CD4-positive, CD25-positive, alpha-beta regulatory T cell (primary cell): ENCODE measurements at regions not wholly inside any gene's neighbourhood (a gene's known extent, or its start where the extent isn't known, plus 50 kb on each side); places are given as distances from the start of the nearest gene placed in this dataset.

ENCODE experiments used
- ATAC-seq, 2 donors: fragments of 150-1000 bp; cut with Tn5 transposase; one replicate each; pipeline ENCODE4 v1.10.0; 2021; ENCODE audit warnings: low read depth in 2 of 2, moderate number of reproducible peaks in 2 of 2, moderate library complexity in 1 of 2
- DNase-seq, 3 donors: peaks; one replicate each; pipeline versions ENCODE4 v3.0.0 to v3.0.0-alpha.2; 2012 to 2022; ENCODE audit warnings: mixed read lengths in 1 of 3
- H3K27ac ChIP-seq: one replicate; pipeline ENCODE4 v1.7.0; 2013; ENCODE audit warnings: mild to moderate bottlenecking, low read length; ENCODE audit not compliant: insufficient read depth, poor library complexity, severe bottlenecking
- H3K27me3 ChIP-seq: one replicate; pipeline ENCODE4 v1.7.0; 2013; ENCODE audit warnings: low read length; ENCODE audit not compliant: control insufficient read depth, insufficient read depth
- H3K36me3 ChIP-seq: one replicate; pipeline ENCODE4 v1.7.0; 2013; ENCODE audit warnings: mild to moderate bottlenecking, low read length, moderate library complexity; ENCODE audit not compliant: control insufficient read depth, insufficient read depth
- H3K4me1 ChIP-seq: 2 replicates; pipeline ENCODE4 v1.7.0; 2013; ENCODE audit warnings: mild to moderate bottlenecking, low read length; ENCODE audit not compliant: insufficient read depth, control insufficient read depth, poor library complexity, severe bottlenecking
- H3K4me3 ChIP-seq: one replicate; pipeline ENCODE4 v1.7.0; 2013; ENCODE audit warnings: low read depth, mild to moderate bottlenecking, low read length, moderate library complexity
- H3K9me3 ChIP-seq, 2 experiments: 1 replicate in 1 of 2; 2 replicates in 1 of 2; pipeline ENCODE4 v1.7.0; 2013; ENCODE audit warnings: low read length in 2 of 2, mild to moderate bottlenecking in 1 of 2, moderate library complexity in 1 of 2; ENCODE audit not compliant: control insufficient read depth in 2 of 2
- H3K27ac Mint-ChIP-seq, 3 donors: one replicate each; pipeline ENCODE4 v1.8.0; 2020 to 2022; ENCODE audit warnings: mild to moderate bottlenecking in 3 of 3, mixed read lengths in 3 of 3, moderate library complexity in 2 of 3
- H3K27me3 Mint-ChIP-seq: one replicate; pipeline ENCODE4 v1.8.0; 2022; ENCODE audit warnings: mild to moderate bottlenecking, mixed read lengths
- H3K36me3 Mint-ChIP-seq: one replicate; pipeline ENCODE4 v1.8.0; 2020; ENCODE audit warnings: mixed read lengths
- H3K4me1 Mint-ChIP-seq, 4 donors: one replicate each; pipeline ENCODE4 v1.8.0; 2020 to 2022; ENCODE audit warnings: mixed read lengths in 4 of 4, mild to moderate bottlenecking in 1 of 4
- H3K4me3 Mint-ChIP-seq, 4 donors: one replicate each; pipeline ENCODE4 v1.8.0; 2020 to 2022; ENCODE audit warnings: mild to moderate bottlenecking in 4 of 4, mixed read lengths in 4 of 4, moderate library complexity in 3 of 4
- H3K9me3 Mint-ChIP-seq, 7 donors: one replicate each; pipeline ENCODE4 v1.8.0; 2020 to 2022; ENCODE audit warnings: mixed read lengths in 7 of 7, mild to moderate bottlenecking in 3 of 7, moderate library complexity in 2 of 7

- no peak overlapping the region for H3K27ac Mint-ChIP-seq
- ATAC-seq, result no peak
- Histone ChIP-seq H3K27ac (no peak overlapping the region), H3K4me1 (no peaks in the 10 kb centered on the region), H3K4me3 (no peak overlapping the region), H3K27me3 (no peaks in the 10 kb centered on the region), H3K36me3 (no peaks in the 10 kb centered on the region), H3K9me3 (peaks cover 0 to 2% of the 10 kb centered on the region in 2 experiments)
- H3K9me3 Mint-ChIP-seq, result peaks cover 0 to 9% (median 3%) of the 10 kb centered on the region in 7 donors
- no peaks in the 10 kb centered on the region for H3K27me3 Mint-ChIP-seq
- no peaks in the 10 kb centered on the region for H3K4me1 Mint-ChIP-seq
- no peak for DNase-seq
- no peaks in the 10 kb centered on the region for H3K36me3 Mint-ChIP-seq
- no peak overlapping the region for H3K4me3 Mint-ChIP-seq
Measured at GRCh38 chr5:2806176-2806575, 54.7 kb upstream of the IRX2 start.

- Mint-ChIP-seq H3K36me3 (no peaks in the 10 kb centered on the region), H3K9me3 (peaks cover 0 to 9% (median 0%) of the 10 kb centered on the region in 7 donors), H3K4me1 (no peaks in the 10 kb centered on the region), H3K27me3 (no peaks in the 10 kb centered on the region), H3K4me3 (no peak overlapping the region), H3K27ac (no peak overlapping the region)
- DNase-seq (no peak), ATAC-seq (no peak)
- Histone ChIP-seq H3K4me1 (no peaks in the 10 kb centered on the region), H3K27ac (no peak overlapping the region), H3K36me3 (no peaks in the 10 kb centered on the region), H3K9me3 (peaks cover 0 to 2% of the 10 kb centered on the region in 2 experiments), H3K4me3 (no peak overlapping the region), H3K27me3 (no peaks in the 10 kb centered on the region)
Measured at GRCh38 chr5:2805080-2805479, 53.6 kb upstream of the IRX2 start.

- peaks cover 0 to 9% (median 0%) of the 10 kb centered on the region in 7 donors for H3K9me3 Mint-ChIP-seq
- H3K4me1 ChIP-seq, result no peaks in the 10 kb centered on the region
- no peak for ATAC-seq
- H3K9me3 ChIP-seq, result peaks cover 0 to 2% of the 10 kb centered on the region in 2 experiments
- H3K27me3 Mint-ChIP-seq, result no peaks in the 10 kb centered on the region
- H3K36me3 ChIP-seq, result no peaks in the 10 kb centered on the region
- DNase-seq, result no peak
- H3K4me1 Mint-ChIP-seq, result no peaks in the 10 kb centered on the region
- H3K4me3 Mint-ChIP-seq, result no peak overlapping the region
- no peak overlapping the region for H3K4me3 ChIP-seq
- H3K27ac ChIP-seq, result no peak overlapping the region
- no peaks in the 10 kb centered on the region for H3K27me3 ChIP-seq
- no peak overlapping the region for H3K27ac Mint-ChIP-seq
- no peaks in the 10 kb centered on the region for H3K36me3 Mint-ChIP-seq
Measured at GRCh38 chr5:2803751-2804150, 52.3 kb upstream of the IRX2 start.

- Histone ChIP-seq H3K4me1 (no peaks in the 10 kb centered on the region), H3K4me3 (no peak overlapping the region), H3K9me3 (peaks cover 0 to 1% of the 10 kb centered on the region in 2 experiments), H3K27me3 (no peaks in the 10 kb centered on the region), H3K27ac (no peak overlapping the region), H3K36me3 (no peaks in the 10 kb centered on the region)
- no peaks in the 10 kb centered on the region for H3K36me3 Mint-ChIP-seq
- H3K4me3 Mint-ChIP-seq, result no peak overlapping the region
- H3K27me3 Mint-ChIP-seq, result no peaks in the 10 kb centered on the region
- H3K9me3 Mint-ChIP-seq, result peaks cover 0 to 9% (median 3%) of the 10 kb centered on the region in 7 donors
- ATAC-seq (no peak), DNase-seq (no peak)
- no peak overlapping the region for H3K27ac Mint-ChIP-seq
- H3K4me1 Mint-ChIP-seq, result no peaks in the 10 kb centered on the region
Measured at GRCh38 chr5:2802693-2803365, 51.4 kb upstream of the IRX2 start.

GRCh38 chr5:2801577-2802525, 50.4 kb upstream of the IRX2 start:
- no peaks in the 10 kb centered on the region for H3K27me3 ChIP-seq
- ATAC-seq, result no peak
- DNase-seq, result no peak
- no peak overlapping the region for H3K4me3 ChIP-seq
- no peak overlapping the region for H3K27ac Mint-ChIP-seq
- H3K36me3 ChIP-seq, result no peaks in the 10 kb centered on the region
- peaks cover 0 to 8% (median 2%) of the 10 kb centered on the region in 7 donors for H3K9me3 Mint-ChIP-seq
- H3K4me1 ChIP-seq, result no peaks in the 10 kb centered on the region
- H3K9me3 ChIP-seq, result no peaks in the 10 kb centered on the region
- H3K36me3 Mint-ChIP-seq, result no peaks in the 10 kb centered on the region
- H3K4me3 Mint-ChIP-seq, result no peak overlapping the region
- H3K27ac ChIP-seq, result no peak overlapping the region
- H3K4me1 Mint-ChIP-seq, result no peaks in the 10 kb centered on the region
- no peaks in the 10 kb centered on the region for H3K27me3 Mint-ChIP-seq
